NK-92 treated with Interleukin-12 subunit alpha and Interleukin-12 subunit beta, amount 100 ng/mL, for 24 hours (cell line): ENCODE measurements at regions not wholly inside any gene's neighbourhood (a gene's known extent, or its start where the extent isn't known, plus 50 kb on each side); places are given as distances from the start of the nearest gene placed in this dataset.
"Not testable (repeated sequence)": the region's sequence is repeated elsewhere in the genome, so short reads cannot be mapped to it uniquely, and the experiment has no call there.

Experiments
- DNase-seq: peaks from one replicate; lab custom pipeline; 2025; lab: John Stamatoyannopoulos, UW

GRCh38 chr13:87093399-87093798 is 577.8 kb upstream of the SLITRK5 start:
- DNase-seq, result no peak

- DNase-seq, result no peak
These were observed 576.5 kb upstream of the SLITRK5 start for GRCh38 chr13:87094646-87095045.

- DNase-seq, result no peak
These were observed 570.7 kb upstream of the SLITRK5 start for GRCh38 chr13:87100431-87100830.

- DNase-seq, result no peak
These were observed 563.5 kb upstream of the SLITRK5 start for GRCh38 chr13:87107651-87108050.

- no peak for DNase-seq
These were observed 550.7 kb upstream of the SLITRK5 start for GRCh38 chr13:87120476-87120875.

GRCh38 chr13:87122551-87122950 is 548.6 kb upstream of the SLITRK5 start:
- DNase-seq, result no peak

GRCh38 chr13:87123987-87124784 is 547.0 kb upstream of the SLITRK5 start:
- DNase-seq, result no peak

GRCh38 chr13:87124785-87125074 is 546.4 kb upstream of the SLITRK5 start:
- no peak for DNase-seq

- no peak for DNase-seq
These were observed 543.1 kb upstream of the SLITRK5 start for GRCh38 chr13:87128036-87128435.

- DNase-seq, result no peak
These were observed 542.7 kb upstream of the SLITRK5 start for GRCh38 chr13:87128491-87128890.

- DNase-seq, result no peak
These were observed 541.4 kb upstream of the SLITRK5 start for GRCh38 chr13:87129602-87130300.

GRCh38 chr13:87130423-87130822 is 540.7 kb upstream of the SLITRK5 start:
- DNase-seq, result no peak

GRCh38 chr13:87131611-87132010 is 539.6 kb upstream of the SLITRK5 start:
- no peak for DNase-seq

GRCh38 chr13:87138866-87139265 is 532.3 kb upstream of the SLITRK5 start:
- no peak for DNase-seq

GRCh38 chr13:87147076-87147475 is 524.1 kb upstream of the SLITRK5 start:
- no peak for DNase-seq

GRCh38 chr13:87153371-87153770 is 517.8 kb upstream of the SLITRK5 start:
- no peak for DNase-seq

GRCh38 chr13:87166348-87166747 is 504.8 kb upstream of the SLITRK5 start:
- DNase-seq, result no peak

GRCh38 chr13:87168390-87168789 is 502.8 kb upstream of the SLITRK5 start:
- DNase-seq, result no peak

GRCh38 chr13:87169337-87169736 is 501.8 kb upstream of the SLITRK5 start:
- no peak for DNase-seq

GRCh38 chr13:87172166-87172835 is 498.9 kb upstream of the SLITRK5 start:
- DNase-seq, result no peak

GRCh38 chr13:87185138-87185537 is 486.0 kb upstream of the SLITRK5 start:
- DNase-seq, result not testable (repeated sequence)

GRCh38 chr13:87186647-87187046 is 484.5 kb upstream of the SLITRK5 start:
- not testable (repeated sequence) for DNase-seq

- not testable (repeated sequence) for DNase-seq
These were observed 479.7 kb upstream of the SLITRK5 start for GRCh38 chr13:87191485-87191884.
